ENCODE measurements at regions not wholly inside any gene's neighbourhood (a gene's known extent, or its start where the extent isn't known, plus 50 kb on each side); places are given as distances from the start of the nearest gene placed in this dataset.

GRCh38 chr5:60141119-60141518 is 247.6 kb upstream of the PDE4D start:
- DNase-seq = peak; percentile 5
- Histone ChIP-seq H3K79me2 (ENCODE audit: control insufficient read depth, insufficient read depth, low read length) (no peaks in the 10 kb centered on the region), H2BK5ac (ENCODE audit: low read length) (no peak overlapping the region), H2BK120ac (ENCODE audit: low read depth, low read length) (no peak overlapping the region), H3K9ac (ENCODE audit: low read length) (no peak overlapping the region), H3K4ac (ENCODE audit: low read depth, low read length) (no peak overlapping the region), H3K4me2 (ENCODE audit: low read length) (no peak overlapping the region), H4K5ac (ENCODE audit: low read length) (no peak overlapping the region), H2AK5ac (ENCODE audit: low read length) (no peak overlapping the region), H3K23ac (ENCODE audit: low read length) (no peak overlapping the region), H3K79me1 (ENCODE audit: low read length) (no peaks in the 10 kb centered on the region), H3K36me3 (ENCODE audit: control insufficient read depth, insufficient read depth, low read length) (no peaks in the 10 kb centered on the region), H3K27me3 (ENCODE audit: insufficient read depth, low read length, poor library complexity) (no peaks in the 10 kb centered on the region), H4K8ac (ENCODE audit: low read depth, low read length) (no peak overlapping the region), H3K56ac (ENCODE audit: low read length) (no peak overlapping the region), H3K18ac (ENCODE audit: low read length) (no peak overlapping the region), H2BK15ac (replicated peaks; ENCODE audit: low read depth) (no peak overlapping the region), H3K4me3 (ENCODE audit: low read length) (no peak overlapping the region), H3K27ac (ENCODE audit: low read depth, low read length) (no peak overlapping the region), H3K4me1 (ENCODE audit: control insufficient read depth, low read depth, low read length) (no peaks in the 10 kb centered on the region)
- no CpG with 5 or more reads among the region's 2 CpGs for WGBS (ENCODE audit: extremely low coverage, insufficient coverage, low lambda C conversion rate)

GRCh38 chr5:60136841-60137240 is 243.3 kb upstream of the PDE4D start:
- H3K4me3 ChIP-seq (ENCODE audit: low read length) = no peak overlapping the region
- no CpG with 5 or more reads among the region's 1 CpG for WGBS (ENCODE audit: extremely low coverage, insufficient coverage, low lambda C conversion rate)
- H3K79me1 ChIP-seq (ENCODE audit: low read length) = no peaks in the 10 kb centered on the region
- H3K4me1 ChIP-seq (ENCODE audit: control insufficient read depth, low read depth, low read length) = no peaks in the 10 kb centered on the region
- no peak overlapping the region for H3K4me2 ChIP-seq (ENCODE audit: low read length)
- H3K36me3 ChIP-seq (ENCODE audit: control insufficient read depth, insufficient read depth, low read length) = no peaks in the 10 kb centered on the region
- H3K9ac ChIP-seq (ENCODE audit: low read length) = no peak overlapping the region
- H4K8ac ChIP-seq (ENCODE audit: low read depth, low read length) = no peak overlapping the region
- H3K23ac ChIP-seq (ENCODE audit: low read length) = no peak overlapping the region
- H2BK15ac ChIP-seq (replicated peaks; ENCODE audit: low read depth) = no peak overlapping the region
- H3K27ac ChIP-seq (ENCODE audit: low read depth, low read length) = no peak overlapping the region
- no peak overlapping the region for H3K4ac ChIP-seq (ENCODE audit: low read depth, low read length)
- no peak overlapping the region for H2BK5ac ChIP-seq (ENCODE audit: low read length)
- H2BK120ac ChIP-seq (ENCODE audit: low read depth, low read length) = no peak overlapping the region
- no peak overlapping the region for H4K5ac ChIP-seq (ENCODE audit: low read length)
- DNase-seq = no peak
- H3K27me3 ChIP-seq (ENCODE audit: insufficient read depth, low read length, poor library complexity) = no peaks in the 10 kb centered on the region
- no peak overlapping the region for H3K56ac ChIP-seq (ENCODE audit: low read length)
- no peaks in the 10 kb centered on the region for H3K79me2 ChIP-seq (ENCODE audit: control insufficient read depth, insufficient read depth, low read length)
- H2AK5ac ChIP-seq (ENCODE audit: low read length) = no peak overlapping the region
- H3K18ac ChIP-seq (ENCODE audit: low read length) = no peak overlapping the region

DNA sequence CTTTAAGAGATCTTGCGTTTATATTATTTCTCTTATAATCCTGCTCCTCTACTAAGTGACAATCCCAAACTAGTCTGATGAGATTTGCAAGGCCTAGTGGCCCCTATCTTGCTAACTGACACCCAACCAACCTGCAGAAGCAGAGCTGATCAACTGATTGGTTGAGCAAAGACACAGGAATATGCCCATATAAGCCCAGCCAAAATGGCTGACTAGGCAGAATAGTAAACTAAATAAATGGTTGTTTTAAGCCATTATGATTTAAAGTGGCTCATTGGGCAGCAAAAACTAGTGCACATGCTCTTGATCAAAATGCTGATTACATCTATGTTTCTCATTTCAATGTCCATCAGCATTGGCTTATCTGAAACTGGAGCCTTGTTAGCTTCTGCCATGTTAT is 238.0 kb upstream of the PDE4D start:
- Histone ChIP-seq H3K56ac (ENCODE audit: low read length) (no peak overlapping the region), H3K4ac (ENCODE audit: low read depth, low read length) (no peak overlapping the region), H2AK5ac (ENCODE audit: low read length) (no peak overlapping the region), H3K18ac (ENCODE audit: low read length) (no peak overlapping the region), H2BK5ac (ENCODE audit: low read length) (no peak overlapping the region), H3K4me2 (ENCODE audit: low read length) (no peak overlapping the region), H4K8ac (ENCODE audit: low read depth, low read length) (no peak overlapping the region), H3K27ac (ENCODE audit: low read depth, low read length) (no peak overlapping the region), H3K23ac (ENCODE audit: low read length) (no peak overlapping the region), H3K79me2 (ENCODE audit: control insufficient read depth, insufficient read depth, low read length) (no peaks in the 10 kb centered on the region), H3K79me1 (ENCODE audit: low read length) (no peaks in the 10 kb centered on the region), H2BK15ac (replicated peaks; ENCODE audit: low read depth) (no peak overlapping the region), H3K4me3 (ENCODE audit: low read length) (no peak overlapping the region), H3K36me3 (ENCODE audit: control insufficient read depth, insufficient read depth, low read length) (no peaks in the 10 kb centered on the region), H3K4me1 (ENCODE audit: control insufficient read depth, low read depth, low read length) (no peaks in the 10 kb centered on the region), H2BK120ac (ENCODE audit: low read depth, low read length) (no peak overlapping the region), H3K9ac (ENCODE audit: low read length) (no peak overlapping the region), H3K27me3 (ENCODE audit: insufficient read depth, low read length, poor library complexity) (no peaks in the 10 kb centered on the region), H4K5ac (ENCODE audit: low read length) (no peak overlapping the region)
- no peak for DNase-seq
- no CpG with 5 or more reads among the region's 1 CpG for WGBS (ENCODE audit: extremely low coverage, insufficient coverage, low lambda C conversion rate)

- no peak for DNase-seq
- Histone ChIP-seq H2BK5ac (ENCODE audit: low read length) (no peak overlapping the region), H4K8ac (ENCODE audit: low read depth, low read length) (no peak overlapping the region), H3K56ac (ENCODE audit: low read length) (no peak overlapping the region), H2BK15ac (replicated peaks; ENCODE audit: low read depth) (no peak overlapping the region), H3K4me3 (ENCODE audit: low read length) (no peak overlapping the region), H3K9ac (ENCODE audit: low read length) (no peak overlapping the region), H3K18ac (ENCODE audit: low read length) (no peak overlapping the region), H4K5ac (ENCODE audit: low read length) (no peak overlapping the region), H2BK120ac (ENCODE audit: low read depth, low read length) (no peak overlapping the region), H3K4me2 (ENCODE audit: low read length) (no peak overlapping the region), H3K27ac (ENCODE audit: low read depth, low read length) (no peak overlapping the region), H3K36me3 (ENCODE audit: control insufficient read depth, insufficient read depth, low read length) (no peaks in the 10 kb centered on the region), H3K27me3 (ENCODE audit: insufficient read depth, low read length, poor library complexity) (no peaks in the 10 kb centered on the region), H3K79me2 (ENCODE audit: control insufficient read depth, insufficient read depth, low read length) (no peaks in the 10 kb centered on the region), H3K79me1 (ENCODE audit: low read length) (no peaks in the 10 kb centered on the region), H3K23ac (ENCODE audit: low read length) (no peak overlapping the region), H3K4ac (ENCODE audit: low read depth, low read length) (no peak overlapping the region), H2AK5ac (ENCODE audit: low read length) (no peak overlapping the region), H3K4me1 (ENCODE audit: control insufficient read depth, low read depth, low read length) (no peaks in the 10 kb centered on the region)
- WGBS (ENCODE audit: extremely low coverage, insufficient coverage, low lambda C conversion rate) = no CpG with 5 or more reads among the region's 2 CpGs
Observed at GRCh38 chr5:60125636-60126035, 232.1 kb upstream of the PDE4D start.

DNA sequence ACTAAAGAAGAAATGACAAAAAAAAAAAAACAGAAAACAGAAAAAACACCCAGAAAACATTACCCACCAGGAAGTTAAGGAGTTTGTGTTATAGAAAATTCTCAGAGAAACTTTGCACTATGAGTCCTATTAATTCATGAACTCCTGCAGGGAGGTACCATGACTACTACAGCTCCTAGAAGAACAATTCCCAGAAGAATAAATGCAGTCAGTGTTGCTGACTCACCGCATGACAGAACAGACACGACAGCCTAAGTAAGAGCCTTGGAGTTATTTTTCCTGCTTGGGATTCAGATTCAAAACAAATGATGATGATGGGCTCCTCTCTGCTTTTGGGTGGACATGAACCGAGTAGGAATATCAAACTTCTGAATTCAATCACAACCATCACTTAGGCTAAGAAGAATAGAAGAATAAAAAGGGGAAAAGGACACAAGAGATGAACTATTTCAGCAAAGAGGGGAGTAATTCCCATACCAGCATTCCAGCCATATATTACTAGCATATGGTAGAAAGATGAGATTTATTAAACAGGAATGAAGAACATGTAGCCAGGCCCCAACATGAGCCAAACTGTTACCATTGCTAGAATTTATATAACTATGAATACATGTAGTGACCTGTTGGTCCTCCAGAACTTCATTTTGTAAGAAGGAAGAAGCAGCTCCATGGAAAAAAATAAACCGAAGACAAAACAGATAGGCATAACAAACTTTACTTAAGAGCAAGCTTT is 209.6 kb upstream of the PDE4D start:
- Histone ChIP-seq H3K18ac (ENCODE audit: low read length) (no peak overlapping the region), H3K27ac (ENCODE audit: low read depth, low read length) (no peak overlapping the region), H3K23ac (ENCODE audit: low read length) (no peak overlapping the region), H2AK5ac (ENCODE audit: low read length) (no peak overlapping the region), H3K79me2 (ENCODE audit: control insufficient read depth, insufficient read depth, low read length) (no peaks in the 10 kb centered on the region), H3K56ac (ENCODE audit: low read length) (no peak overlapping the region), H3K9ac (ENCODE audit: low read length) (no peak overlapping the region), H2BK5ac (ENCODE audit: low read length) (no peak overlapping the region), H2BK120ac (ENCODE audit: low read depth, low read length) (no peak overlapping the region), H3K4ac (ENCODE audit: low read depth, low read length) (no peak overlapping the region), H4K8ac (ENCODE audit: low read depth, low read length) (no peak overlapping the region), H3K27me3 (ENCODE audit: insufficient read depth, low read length, poor library complexity) (no peaks in the 10 kb centered on the region), H4K5ac (ENCODE audit: low read length) (no peak overlapping the region), H2BK15ac (replicated peaks; ENCODE audit: low read depth) (no peak overlapping the region), H3K79me1 (ENCODE audit: low read length) (no peaks in the 10 kb centered on the region), H3K4me3 (ENCODE audit: low read length) (no peak overlapping the region), H3K36me3 (ENCODE audit: control insufficient read depth, insufficient read depth, low read length) (no peaks in the 10 kb centered on the region), H3K4me2 (ENCODE audit: low read length) (no peak overlapping the region), H3K4me1 (ENCODE audit: control insufficient read depth, low read depth, low read length) (no peaks in the 10 kb centered on the region)
- peak; percentile 1 for DNase-seq
- WGBS (ENCODE audit: extremely low coverage, insufficient coverage, low lambda C conversion rate) = no CpG with 5 or more reads among the region's 4 CpGs

DNA sequence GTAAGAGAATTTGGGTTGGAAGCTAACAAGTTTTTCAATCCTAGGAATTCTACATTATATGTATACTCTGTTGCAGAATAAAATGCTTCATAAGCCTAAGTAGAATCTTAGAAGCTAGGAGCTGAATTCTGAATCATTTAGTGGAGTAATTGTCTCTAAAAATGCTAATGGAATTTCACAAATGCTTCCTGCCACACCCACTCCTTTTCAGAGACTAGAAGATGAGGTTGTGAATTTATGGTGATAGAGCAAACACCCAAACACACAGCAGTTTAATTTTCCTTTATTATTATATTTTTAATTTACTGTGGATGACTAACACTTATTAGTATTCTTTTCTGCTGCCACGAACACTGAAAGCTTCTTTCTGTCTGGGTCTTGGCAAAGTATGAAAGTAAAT is 208.0 kb upstream of the PDE4D start:
- Histone ChIP-seq H4K5ac (ENCODE audit: low read length) (no peak overlapping the region), H3K18ac (ENCODE audit: low read length) (no peak overlapping the region), H2BK120ac (ENCODE audit: low read depth, low read length) (no peak overlapping the region), H3K9ac (ENCODE audit: low read length) (no peak overlapping the region), H3K4me1 (ENCODE audit: control insufficient read depth, low read depth, low read length) (no peaks in the 10 kb centered on the region), H3K79me2 (ENCODE audit: control insufficient read depth, insufficient read depth, low read length) (no peaks in the 10 kb centered on the region), H2AK5ac (ENCODE audit: low read length) (no peak overlapping the region), H4K8ac (ENCODE audit: low read depth, low read length) (no peak overlapping the region), H2BK5ac (ENCODE audit: low read length) (no peak overlapping the region), H3K79me1 (ENCODE audit: low read length) (no peaks in the 10 kb centered on the region), H3K56ac (ENCODE audit: low read length) (no peak overlapping the region), H3K4me2 (ENCODE audit: low read length) (no peak overlapping the region), H3K27ac (ENCODE audit: low read depth, low read length) (no peak overlapping the region), H3K4ac (ENCODE audit: low read depth, low read length) (no peak overlapping the region), H3K23ac (ENCODE audit: low read length) (no peak overlapping the region), H3K36me3 (ENCODE audit: control insufficient read depth, insufficient read depth, low read length) (no peaks in the 10 kb centered on the region), H2BK15ac (replicated peaks; ENCODE audit: low read depth) (no peak overlapping the region), H3K27me3 (ENCODE audit: insufficient read depth, low read length, poor library complexity) (no peaks in the 10 kb centered on the region), H3K4me3 (ENCODE audit: low read length) (no peak overlapping the region)
- no CpG with 5 or more reads among the region's 1 CpG for WGBS (ENCODE audit: extremely low coverage, insufficient coverage, low lambda C conversion rate)
- peak; percentile 1 for DNase-seq
